Ishikawa (cell line): ENCODE measurements at regions not wholly inside any gene's neighbourhood (a gene's known extent, or its start where the extent isn't known, plus 50 kb on each side); places are given as distances from the start of the nearest gene placed in this dataset.

Experiments
- CEBPB ChIP-seq: IDR thresholded peaks from 2 replicates; pipeline ENCODE4 v1.6.1; 2012
- CREB1 ChIP-seq: IDR thresholded peaks from 2 replicates; pipeline ENCODE4 v1.6.1; 2012; ENCODE audit warnings: low read depth
- EGR1 ChIP-seq: IDR thresholded peaks from 2 replicates; pipeline ENCODE4 v1.6.1; 2012
- EP300 ChIP-seq: IDR thresholded peaks from 2 replicates; pipeline ENCODE4 v1.6.1; 2012; ENCODE audit warnings: borderline replicate concordance
- FOXM1 ChIP-seq: IDR thresholded peaks from 2 replicates; pipeline ENCODE4 v1.6.1; 2012; ENCODE audit warnings: low read depth, borderline replicate concordance
- MAX ChIP-seq: IDR thresholded peaks from 2 replicates; pipeline ENCODE4 v1.6.1; 2012
- NFIC ChIP-seq: IDR thresholded peaks from 2 replicates; pipeline ENCODE4 v1.6.1; 2012
- RAD21 ChIP-seq: IDR thresholded peaks from 2 replicates; pipeline ENCODE4 v1.6.1; 2012; ENCODE audit warnings: low read depth
- REST ChIP-seq: IDR thresholded peaks from 2 replicates; pipeline ENCODE4 v1.6.1; 2012; ENCODE audit warnings: low read depth, mild to moderate bottlenecking
- TAF1 ChIP-seq: IDR thresholded peaks from 2 replicates; pipeline ENCODE4 v1.6.1; 2012; ENCODE audit warnings: low read depth, mild to moderate bottlenecking
- TCF12 ChIP-seq: IDR thresholded peaks from 2 replicates; pipeline ENCODE4 v1.6.1; 2012; ENCODE audit warnings: low read depth
- TEAD4 ChIP-seq: IDR thresholded peaks from 2 replicates; pipeline ENCODE4 v1.6.1; 2012
- USF1 ChIP-seq: IDR thresholded peaks from 2 replicates; pipeline ENCODE4 v1.6.1; 2012
- YY1 ChIP-seq: IDR thresholded peaks from 2 replicates; pipeline ENCODE4 v1.6.1; 2012; ENCODE audit warnings: low read depth
- ZBTB7A ChIP-seq: IDR thresholded peaks from 2 replicates; pipeline ENCODE4 v1.6.1; 2012; ENCODE audit warnings: low read depth

- no peak for TF ChIP-seq MAX
- no peak for TF ChIP-seq TEAD4
- TF ChIP-seq ZBTB7A: no peak
- no peak for TF ChIP-seq USF1
- no peak for TF ChIP-seq EP300
- no peak for TF ChIP-seq FOXM1
- TF ChIP-seq CEBPB: no peak
- TF ChIP-seq RAD21: no peak
- no peak for TF ChIP-seq YY1
- no peak for TF ChIP-seq TAF1
- no peak for TF ChIP-seq CREB1
- TF ChIP-seq REST: no peak
- no peak for TF ChIP-seq TCF12
- TF ChIP-seq EGR1: no peak
- TF ChIP-seq NFIC: no peak
These were observed 220.1 kb upstream of the MPHOSPH6 start for GRCh38 chr16:82389956-82390650.

GRCh38 chr16:82386761-82387160 is 216.7 kb upstream of the MPHOSPH6 start:
- TF ChIP-seq TAF1 (no peak), REST (no peak), RAD21 (no peak), TEAD4 (no peak), CEBPB (no peak), MAX (no peak), CREB1 (no peak), ZBTB7A (no peak), FOXM1 (no peak), USF1 (no peak)

GRCh38 chr16:82384949-82385348 is 214.9 kb upstream of the MPHOSPH6 start:
- TF ChIP-seq EP300 (no peak), MAX (no peak), ZBTB7A (no peak), RAD21 (no peak)

- TF ChIP-seq RAD21: no peak
- TF ChIP-seq FOXM1: no peak
- no peak for TF ChIP-seq NFIC
- no peak for TF ChIP-seq EP300
These were observed 214.0 kb upstream of the MPHOSPH6 start for GRCh38 chr16:82384017-82384416.

GRCh38 chr16:82382521-82382920 is 212.5 kb upstream of the MPHOSPH6 start:
- TF ChIP-seq TCF12: no peak
- no peak for TF ChIP-seq TEAD4
- TF ChIP-seq EGR1: no peak
- TF ChIP-seq USF1: no peak
- no peak for TF ChIP-seq ZBTB7A
- no peak for TF ChIP-seq YY1
- TF ChIP-seq FOXM1: no peak
- no peak for TF ChIP-seq CREB1
- TF ChIP-seq MAX: no peak
- no peak for TF ChIP-seq NFIC
- TF ChIP-seq TAF1: no peak
- no peak for TF ChIP-seq RAD21
- TF ChIP-seq REST: no peak
- TF ChIP-seq CEBPB: no peak
- no peak for TF ChIP-seq EP300
